Tibial nerve (tissue), 4 donors: ENCODE measurements at regions not wholly inside any gene's neighbourhood (a gene's known extent, or its start where the extent isn't known, plus 50 kb on each side); places are given as distances from the start of the nearest gene placed in this dataset.
"Not testable (repeated sequence)": the region's sequence is repeated elsewhere in the genome, so short reads cannot be mapped to it uniquely, and the experiment has no call there.

ENCODE experiments used
- DNase-seq, 2 donors: peaks; one replicate each; pipeline ENCODE4 v3.0.0-alpha.2; 2019; ENCODE audit warnings: low spot score in 2 of 2
- H3K27ac ChIP-seq, 4 donors: fragments of 200-600 bp; sonication (generic) in 3 of 4; one replicate each; pipeline ENCODE4 v1.5.1; 2017 to 2019; ENCODE audit warnings: mild to moderate bottlenecking in 1 of 4
- H3K27me3 ChIP-seq, 2 donors: fragments of 200-600 bp; sonication (generic) in 1 of 2; one replicate each; pipeline versions ENCODE4 v1.5.1 to v1.6.0; 2017 to 2019
- H3K36me3 ChIP-seq, 3 donors: fragments of 200-600 bp; sonication (generic); one replicate each; pipeline ENCODE4 v1.5.1; 2018 to 2019
- H3K4me1 ChIP-seq, 4 donors: fragments of 200-600 bp; sonication (generic) in 3 of 4; one replicate each; pipeline ENCODE4 v1.5.1; 2017 to 2019
- H3K4me3 ChIP-seq, 4 donors: fragments of 200-600 bp; sonication (generic) in 3 of 4; one replicate each; pipeline ENCODE4 v1.5.1; 2017 to 2019; ENCODE audit warnings: mild to moderate bottlenecking in 1 of 4, moderate library complexity in 1 of 4
- H3K9me3 ChIP-seq, 4 donors: fragments of 200-600 bp; sonication (generic) in 3 of 4; one replicate each; pipeline ENCODE4 v1.5.1; 2017 to 2019
- EP300 ChIP-seq, 2 donors: sonication (generic); formaldehyde crosslinking; IDR thresholded peaks; one replicate each; pipeline ENCODE4 v1.6.1; 2017; ENCODE audit warnings: antibody characterized with exemption in 2 of 2, mild to moderate bottlenecking in 1 of 2
- POLR2A ChIP-seq, 2 donors: fragments of 450-650 bp; IDR thresholded peaks; one replicate each; pipeline ENCODE4 v1.6.1; 2017; ENCODE audit warnings: antibody characterized with exemption in 2 of 2, mild to moderate bottlenecking in 2 of 2, moderate library complexity in 2 of 2
- WGBS, 2 donors: methylation state at CpG; one replicate each; pipeline ENCODE4 v1.1.5; 2018; 5-methylcytosine and 5-hydroxymethylcytosine counted together
- TF ChIP-seq, protein P1 (sequence below), 5 experiments: fragments of 200-600 bp in 3 of 5; fragments of 450-650 bp in 2 of 5; sonication (generic) in 3 of 5; IDR thresholded peaks; one replicate each; pipeline ENCODE4 v1.5.1; 2016 to 2019; ENCODE audit warnings: antibody characterized with exemption in 5 of 5, mild to moderate bottlenecking in 3 of 5, moderate library complexity in 2 of 5

DNA sequence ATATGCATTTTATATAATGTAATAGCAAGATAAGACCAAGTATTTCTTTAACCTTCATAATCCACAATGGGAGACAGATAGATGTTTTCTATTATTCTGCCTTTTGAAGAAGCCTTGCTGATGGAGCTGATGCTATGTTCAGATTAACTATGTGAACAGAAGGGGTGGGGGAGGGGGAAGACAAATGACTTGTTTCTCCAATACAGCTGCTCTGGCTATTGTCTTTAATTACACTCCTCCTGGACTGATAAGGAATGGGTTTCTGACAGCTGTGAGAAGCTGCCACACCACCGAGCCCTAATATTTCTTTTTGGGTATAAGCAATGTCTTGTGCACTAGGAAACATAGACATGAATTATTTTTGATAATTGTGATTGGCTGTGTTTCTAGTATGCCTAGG, 62.0 kb downstream of the CAVIN4 start:
- Histone ChIP-seq H3K4me3 (no peak overlapping the region), H3K4me1 (no peaks in the 10 kb centered on the region), H3K27ac (no peak overlapping the region), H3K27me3 (no peaks in the 10 kb centered on the region), H3K36me3 (no peaks in the 10 kb centered on the region), H3K9me3 (no peaks in the 10 kb centered on the region)
- DNase-seq = no peak
- TF ChIP-seq EP300 (IDR thresholded peaks at IDR 0.05) (no peak), POLR2A (IDR thresholded peaks at IDR 0.05) (no peak)
- TF ChIP-seq, protein P1, sequence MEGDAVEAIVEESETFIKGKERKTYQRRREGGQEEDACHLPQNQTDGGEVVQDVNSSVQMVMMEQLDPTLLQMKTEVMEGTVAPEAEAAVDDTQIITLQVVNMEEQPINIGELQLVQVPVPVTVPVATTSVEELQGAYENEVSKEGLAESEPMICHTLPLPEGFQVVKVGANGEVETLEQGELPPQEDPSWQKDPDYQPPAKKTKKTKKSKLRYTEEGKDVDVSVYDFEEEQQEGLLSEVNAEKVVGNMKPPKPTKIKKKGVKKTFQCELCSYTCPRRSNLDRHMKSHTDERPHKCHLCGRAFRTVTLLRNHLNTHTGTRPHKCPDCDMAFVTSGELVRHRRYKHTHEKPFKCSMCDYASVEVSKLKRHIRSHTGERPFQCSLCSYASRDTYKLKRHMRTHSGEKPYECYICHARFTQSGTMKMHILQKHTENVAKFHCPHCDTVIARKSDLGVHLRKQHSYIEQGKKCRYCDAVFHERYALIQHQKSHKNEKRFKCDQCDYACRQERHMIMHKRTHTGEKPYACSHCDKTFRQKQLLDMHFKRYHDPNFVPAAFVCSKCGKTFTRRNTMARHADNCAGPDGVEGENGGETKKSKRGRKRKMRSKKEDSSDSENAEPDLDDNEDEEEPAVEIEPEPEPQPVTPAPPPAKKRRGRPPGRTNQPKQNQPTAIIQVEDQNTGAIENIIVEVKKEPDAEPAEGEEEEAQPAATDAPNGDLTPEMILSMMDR (IDR thresholded peaks at IDR 0.05) = no peak
- 34 to 39% methylated on average over 1 of the region's 1 CpG for WGBS, 2 donors

DNA sequence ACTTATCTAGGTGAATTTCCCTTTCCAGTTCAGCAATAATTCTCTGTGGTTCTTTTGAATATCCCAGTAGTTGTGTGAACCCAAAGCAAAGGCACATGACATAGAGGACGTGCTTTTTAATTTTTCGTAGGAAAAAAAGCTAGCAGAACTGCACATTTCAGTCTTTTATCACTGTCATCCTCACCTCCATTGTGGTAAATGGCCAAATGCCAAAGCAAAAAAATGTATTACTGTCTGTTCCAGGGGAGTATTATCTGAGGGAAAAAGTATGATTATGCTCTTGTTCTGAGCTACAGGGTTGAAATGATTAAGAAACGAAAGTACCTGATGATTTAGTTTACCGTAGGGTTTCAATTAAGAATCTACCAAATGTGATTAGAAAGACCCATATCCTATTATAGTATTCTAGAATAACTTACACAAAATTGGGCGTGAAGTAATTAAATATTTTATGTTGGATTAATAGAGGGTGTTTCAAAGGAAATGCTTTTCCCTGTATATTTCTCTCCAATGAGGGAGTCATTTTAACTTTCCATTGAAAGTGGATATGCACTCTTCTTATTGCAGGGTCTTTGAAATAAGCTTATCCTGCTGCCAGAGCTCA, 62.7 kb downstream of the CAVIN4 start:
- WGBS, 2 donors = 79 to 84% methylated on average over 5 of the region's 5 CpGs
- no peaks in the 10 kb centered on the region for H3K27me3 ChIP-seq
- H3K4me3 ChIP-seq = no peak overlapping the region

DNA sequence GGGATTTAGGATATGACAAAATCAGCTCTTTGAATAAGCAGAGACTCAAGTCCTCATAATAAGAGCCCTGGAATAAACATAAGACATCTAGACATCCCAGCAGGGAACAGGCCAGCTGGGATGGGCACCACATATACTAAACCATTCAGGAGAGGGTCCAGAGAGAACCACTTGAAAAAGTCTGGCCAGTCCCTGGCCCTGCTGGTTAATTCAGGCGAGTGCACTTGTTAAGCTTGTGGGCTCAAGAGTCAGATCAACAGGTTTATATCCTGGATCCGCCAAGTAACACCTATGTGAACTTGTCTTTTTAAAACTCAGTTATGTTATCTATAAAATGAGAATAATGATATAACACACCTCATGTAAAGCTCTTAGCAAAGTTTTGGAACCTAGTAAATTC, 63.3 kb downstream of the CAVIN4 start:
- TF ChIP-seq, protein P1 (IDR thresholded peaks at IDR 0.05) = no peak
- TF ChIP-seq EP300 (IDR thresholded peaks at IDR 0.05) (no peak), POLR2A (IDR thresholded peaks at IDR 0.05) (no peak)
- Histone ChIP-seq H3K4me1 (no peaks in the 10 kb centered on the region), H3K27me3 (no peaks in the 10 kb centered on the region), H3K36me3 (no peaks in the 10 kb centered on the region), H3K4me3 (no peak overlapping the region), H3K27ac (no peak overlapping the region), H3K9me3 (no peaks in the 10 kb centered on the region)
- 83 to 86% methylated on average over 2 of the region's 2 CpGs for WGBS, 2 donors
- DNase-seq = no peak

More for the DNA sequence above, 62.7 kb downstream of the CAVIN4 start:
- H3K36me3 ChIP-seq = no peaks in the 10 kb centered on the region
- no peak for DNase-seq
- no peaks in the 10 kb centered on the region for H3K4me1 ChIP-seq
- no peaks in the 10 kb centered on the region for H3K9me3 ChIP-seq
- H3K27ac ChIP-seq = no peak overlapping the region
- TF ChIP-seq EP300 (IDR thresholded peaks at IDR 0.05) (no peak), POLR2A (IDR thresholded peaks at IDR 0.05) (no peak)
- TF ChIP-seq, protein P1 (IDR thresholded peaks at IDR 0.05) = no peak

DNA sequence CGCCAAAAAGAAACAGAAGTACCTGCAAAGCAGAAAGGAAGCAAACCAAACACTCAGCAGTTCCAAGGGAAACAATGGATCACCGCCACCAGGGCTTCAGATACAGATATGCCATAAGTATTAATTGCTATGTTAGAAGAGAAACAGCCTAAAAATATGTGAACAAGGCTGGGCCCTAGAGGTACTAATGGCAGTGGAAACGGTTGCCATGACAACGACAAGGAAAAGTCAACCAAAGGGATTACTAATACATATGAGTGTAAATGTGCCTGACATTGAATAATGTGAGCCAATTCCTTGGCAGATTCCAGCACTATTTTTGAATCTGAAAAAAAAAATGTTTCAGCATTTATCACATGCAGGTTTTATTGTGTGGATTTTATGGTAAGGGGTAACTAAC, 75.0 kb downstream of the CAVIN4 start:
- TF ChIP-seq POLR2A (IDR thresholded peaks at IDR 0.05) = no peak
- TF ChIP-seq, protein P1 (IDR thresholded peaks at IDR 0.05) = no peak
- no peak for TF ChIP-seq EP300 (IDR thresholded peaks at IDR 0.05)
- Histone ChIP-seq H3K27ac (no peak overlapping the region), H3K9me3 (peaks cover 0 to 31% (median 0%) of the 10 kb centered on the region in 4 donors), H3K36me3 (no peaks in the 10 kb centered on the region), H3K27me3 (no peaks in the 10 kb centered on the region), H3K4me1 (no peaks in the 10 kb centered on the region), H3K4me3 (no peak overlapping the region)
- 89% methylated on average over 4 of the region's 4 CpGs for WGBS, 2 donors
- DNase-seq = no peak

DNA sequence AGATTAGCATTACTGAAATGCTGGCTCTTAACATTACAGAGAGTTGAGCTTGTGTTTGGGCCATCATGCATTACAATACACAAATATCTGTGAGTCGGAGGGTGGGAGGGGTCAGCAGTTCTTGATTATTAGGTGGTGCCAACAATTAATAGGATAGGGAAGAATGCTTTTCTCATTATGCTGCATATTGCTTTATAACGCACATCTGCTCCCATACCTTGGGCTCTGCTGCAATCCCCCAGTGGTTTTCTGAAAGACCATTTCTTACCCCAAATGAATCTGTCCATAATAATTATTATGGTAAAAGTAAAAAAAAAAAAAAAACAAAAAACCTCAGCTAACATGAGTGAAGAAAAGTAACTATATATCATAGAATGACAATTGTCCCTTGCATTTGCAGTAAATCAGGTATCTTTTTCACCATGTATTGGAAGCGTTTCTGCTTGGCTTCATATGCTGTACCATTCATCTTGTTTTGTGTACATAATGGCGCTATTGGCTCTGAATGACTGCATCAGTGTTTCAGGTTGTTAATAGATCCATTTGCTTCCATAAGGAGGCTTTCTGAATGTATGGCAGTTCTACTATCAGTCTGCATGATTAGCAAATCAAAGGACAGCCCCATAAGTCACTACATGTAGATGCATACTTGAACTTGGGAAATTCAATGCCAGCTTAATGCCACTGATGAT, 75.9 kb downstream of the CAVIN4 start:
- Histone ChIP-seq H3K36me3 (no peaks in the 10 kb centered on the region), H3K27me3 (no peaks in the 10 kb centered on the region), H3K4me1 (no peaks in the 10 kb centered on the region), H3K9me3 (peaks cover 0 to 26% (median 0%) of the 10 kb centered on the region in 4 donors), H3K27ac (no peak overlapping the region), H3K4me3 (no peak overlapping the region)
- 87 to 89% methylated on average over 4 of the region's 4 CpGs for WGBS, 2 donors
- DNase-seq = no peak
- TF ChIP-seq POLR2A (IDR thresholded peaks at IDR 0.05) (no peak), EP300 (IDR thresholded peaks at IDR 0.05) (no peak)
- TF ChIP-seq, protein P1 (IDR thresholded peaks at IDR 0.05) = no peak

DNA sequence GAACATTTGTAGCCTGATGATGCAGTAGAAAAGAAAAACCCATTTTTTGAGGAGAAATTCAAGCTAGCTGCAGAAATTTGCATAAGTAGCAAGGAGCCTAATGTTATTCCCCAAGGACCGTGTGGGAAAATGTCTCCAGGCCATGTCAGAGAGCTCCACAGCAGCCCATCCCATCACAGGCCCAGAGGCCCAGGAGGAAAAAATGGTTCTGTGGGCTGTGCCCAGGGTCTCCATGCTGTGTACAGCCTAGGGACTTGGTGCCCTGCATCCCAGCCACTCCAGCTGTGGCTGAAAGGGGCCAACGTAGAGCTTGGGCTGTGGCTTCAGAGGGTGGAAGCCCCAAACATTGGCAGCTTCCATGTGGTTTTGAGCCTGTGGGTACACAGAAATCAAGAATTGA, 79.0 kb downstream of the CAVIN4 start:
- 84 to 87% methylated on average over 2 of the region's 2 CpGs for WGBS, 2 donors
- peaks cover 0 to 26% (median 0%) of the 10 kb centered on the region in 4 donors for H3K9me3 ChIP-seq
- not testable (repeated sequence) for H3K27me3 ChIP-seq, H3K4me3 ChIP-seq, DNase-seq, H3K4me1 ChIP-seq, H3K27ac ChIP-seq, H3K36me3 ChIP-seq
